ENCODE measurements at regions not wholly inside any gene's neighbourhood (a gene's known extent, or its start where the extent isn't known, plus 50 kb on each side); places are given as distances from the start of the nearest gene placed in this dataset.

- TF ChIP-seq CTCF (conservative IDR thresholded peaks at IDR 0.05; ENCODE audit: low read length) (no peak), EZH2phosphoT487 (IDR thresholded peaks at IDR 0.05; ENCODE audit: borderline replicate concordance) (no peak)
Measured at GRCh38 chr21:15495965-15496364, 233.8 kb upstream of the USP25 start.
